ENCODE measurements at regions not wholly inside any gene's neighbourhood (a gene's known extent, or its start where the extent isn't known, plus 50 kb on each side); places are given as distances from the start of the nearest gene placed in this dataset.

DNA sequence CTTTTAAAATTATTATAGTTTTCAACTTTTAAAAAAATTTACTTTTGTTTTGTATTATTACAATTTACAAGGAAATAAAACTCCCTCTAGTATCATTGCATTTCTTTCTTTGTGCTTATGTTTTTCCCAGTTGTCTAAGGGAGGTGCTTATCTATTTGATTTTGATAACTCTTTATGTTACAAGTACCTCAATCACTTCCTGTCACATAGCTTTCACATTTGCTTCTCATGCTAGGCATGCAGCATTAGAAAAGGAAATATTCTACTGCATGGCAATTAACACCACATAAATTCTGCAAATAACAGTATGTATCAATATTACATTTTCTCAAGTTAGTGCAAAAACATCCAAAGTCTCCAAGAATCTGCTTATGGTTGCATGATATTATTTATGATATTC is 180.3 kb upstream of the HS3ST1 start:
- Histone ChIP-seq H3K79me2 (ENCODE audit: control insufficient read depth, insufficient read depth, low read length) (no peaks in the 10 kb centered on the region), H3K9ac (ENCODE audit: control insufficient read depth, extremely low read depth, insufficient read depth, low read length) (no peak overlapping the region), H4K20me1 (ENCODE audit: control insufficient read depth, extremely low read depth, insufficient read depth, low read length) (no peaks in the 10 kb centered on the region), H3K4me1 (ENCODE audit: control insufficient read depth, extremely low read depth, insufficient read depth, low read length) (peaks cover 25% of the 10 kb centered on the region), H2AFZ (ENCODE audit: control insufficient read depth, low read length) (no peak overlapping the region), H3K9me1 (ENCODE audit: control insufficient read depth, extremely low read depth, insufficient read depth, low read length) (no peaks in the 10 kb centered on the region), H3K27me3 (ENCODE audit: control insufficient read depth, extremely low read depth, insufficient read depth, low read length) (no peaks in the 10 kb centered on the region), H3K9me3 (ENCODE audit: control insufficient read depth, low read depth, low read length) (no peaks in the 10 kb centered on the region), H3K36me3 (ENCODE audit: control insufficient read depth in 2 of 2, extremely low read depth in 1 of 2, insufficient read depth in 2 of 2, low read length in 2 of 2) (no peaks in the 10 kb centered on the region), H3K4me3 (ENCODE audit: control insufficient read depth in 2 of 3, extremely low read depth in 1 of 3, insufficient read depth in 2 of 3, low read depth in 1 of 3, low read length in 3 of 3) (no peak overlapping the region), H3K27ac (ENCODE audit: control insufficient read depth, insufficient read depth, low read length) (no peak overlapping the region), H3K4me2 (ENCODE audit: control insufficient read depth, extremely low read depth, insufficient read depth, low read depth, low read length) (no peak overlapping the region)
- TF ChIP-seq CTCF (optimal IDR thresholded peaks at IDR 0.05 in 1 of 3, IDR thresholded peaks at IDR 0.05 in 1 of 3, conservative IDR thresholded peaks at IDR 0.05 in 1 of 3; ENCODE audit: extremely low read depth in 1 of 3, insufficient read depth in 2 of 3, low read length in 3 of 3) (no peak), EZH2 (IDR thresholded peaks at IDR 0.05; ENCODE audit: low read length) (no peak)
- dilution Hi-C loops (cut with MboI; ENCODE audit: extremely low pct_ligation_motif_present, low sequenced_read_pairs) = no loop called here
- DNase-seq (ENCODE audit: low read depth, low spot score) = no peak
- FAIRE-seq = no peak

- peak; percentile 77 for FAIRE-seq
- H2AFZ ChIP-seq (ENCODE audit: control insufficient read depth, low read length) = no peak overlapping the region
- peak overlapping the region; percentile 34 for H3K4me2 ChIP-seq (ENCODE audit: control insufficient read depth, extremely low read depth, insufficient read depth, low read depth, low read length)
Measured at GRCh38 chr4:11606078-11606477, 177.4 kb upstream of the HS3ST1 start.

More at GRCh38 chr4:11606078-11606477, 177.4 kb upstream of the HS3ST1 start:
- peaks cover 22% of the 10 kb centered on the region for H3K4me1 ChIP-seq (ENCODE audit: control insufficient read depth, extremely low read depth, insufficient read depth, low read length)
- no peak overlapping the region for H3K9ac ChIP-seq (ENCODE audit: control insufficient read depth, extremely low read depth, insufficient read depth, low read length)
- no peak overlapping the region for H3K4me3 ChIP-seq (ENCODE audit: control insufficient read depth in 2 of 3, extremely low read depth in 1 of 3, insufficient read depth in 2 of 3, low read depth in 1 of 3, low read length in 3 of 3)
- no peaks in the 10 kb centered on the region for H3K9me3 ChIP-seq (ENCODE audit: control insufficient read depth, low read depth, low read length)
- TF ChIP-seq EZH2 (IDR thresholded peaks at IDR 0.05; ENCODE audit: low read length) (no peak), CTCF (optimal IDR thresholded peaks at IDR 0.05 in 1 of 3, IDR thresholded peaks at IDR 0.05 in 1 of 3, conservative IDR thresholded peaks at IDR 0.05 in 1 of 3; ENCODE audit: extremely low read depth in 1 of 3, insufficient read depth in 2 of 3, low read length in 3 of 3) (no peak)
- no peaks in the 10 kb centered on the region for H3K27me3 ChIP-seq (ENCODE audit: control insufficient read depth, extremely low read depth, insufficient read depth, low read length)
- DNase-seq (ENCODE audit: low read depth, low spot score) = no peak
- no peaks in the 10 kb centered on the region for H3K9me1 ChIP-seq (ENCODE audit: control insufficient read depth, extremely low read depth, insufficient read depth, low read length)
- no peak overlapping the region for H3K27ac ChIP-seq (ENCODE audit: control insufficient read depth, insufficient read depth, low read length)
- no peaks in the 10 kb centered on the region for H4K20me1 ChIP-seq (ENCODE audit: control insufficient read depth, extremely low read depth, insufficient read depth, low read length)
- H3K79me2 ChIP-seq (ENCODE audit: control insufficient read depth, insufficient read depth, low read length) = no peaks in the 10 kb centered on the region
- dilution Hi-C loops (cut with MboI; ENCODE audit: extremely low pct_ligation_motif_present, low sequenced_read_pairs) = no loop called here
- H3K36me3 ChIP-seq (ENCODE audit: control insufficient read depth in 2 of 2, extremely low read depth in 1 of 2, insufficient read depth in 2 of 2, low read length in 2 of 2) = no peaks in the 10 kb centered on the region

Measured in keratinocyte (primary cell).